NCI-H524 (cell line): ENCODE measurements at regions not wholly inside any gene's neighbourhood (a gene's known extent, or its start where the extent isn't known, plus 50 kb on each side); places are given as distances from the start of the nearest gene placed in this dataset.

ENCODE experiments used
- DNase-seq, 2 experiments: peaks; one replicate each; lab custom pipeline; 2025; lab: John Stamatoyannopoulos, UW

DNA sequence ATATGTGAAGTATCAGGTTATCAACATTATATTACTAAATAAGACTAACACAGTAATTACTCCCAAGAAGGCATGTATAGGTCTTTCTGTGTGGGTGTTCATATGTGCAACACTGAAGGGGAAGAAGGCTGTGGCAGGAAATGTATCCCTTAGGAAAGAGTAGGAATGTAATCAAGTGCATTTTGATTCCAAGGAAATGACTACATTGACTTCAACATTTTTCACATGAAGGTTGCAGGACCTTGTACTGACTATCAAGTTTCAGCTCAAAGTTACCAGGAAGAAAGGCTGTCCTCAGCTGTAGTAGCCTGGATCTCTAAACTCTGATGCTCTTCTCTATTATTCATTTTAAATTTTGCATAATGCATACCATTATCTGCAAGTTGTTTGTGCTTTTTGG, 680.8 kb downstream of the NYAP2 start:
- DNase-seq: no peak

DNA sequence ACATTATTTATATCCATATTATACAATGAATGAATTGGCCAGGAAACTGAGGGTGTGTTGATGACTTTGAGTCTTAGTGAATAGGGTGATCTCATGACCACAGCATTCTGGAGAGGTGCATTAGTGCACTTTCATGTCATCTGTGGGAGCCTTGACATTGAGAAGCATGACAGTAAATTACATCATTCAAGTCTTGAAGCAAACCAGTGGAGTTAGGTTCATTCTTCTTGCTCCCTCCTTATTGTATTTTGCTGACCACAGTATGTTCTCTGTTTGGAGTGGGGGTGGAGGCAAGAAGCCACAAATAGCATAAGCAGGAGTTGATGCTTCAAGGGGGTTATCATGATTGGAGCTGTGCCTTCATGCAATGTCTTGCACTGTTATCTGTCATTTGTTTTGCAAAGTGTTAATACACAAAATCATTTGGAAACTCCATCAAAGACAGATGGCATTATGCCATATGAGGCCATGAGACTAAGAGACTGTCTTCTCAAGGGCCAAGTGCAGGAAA, 680.2 kb downstream of the NYAP2 start:
- DNase-seq: no peak

DNA sequence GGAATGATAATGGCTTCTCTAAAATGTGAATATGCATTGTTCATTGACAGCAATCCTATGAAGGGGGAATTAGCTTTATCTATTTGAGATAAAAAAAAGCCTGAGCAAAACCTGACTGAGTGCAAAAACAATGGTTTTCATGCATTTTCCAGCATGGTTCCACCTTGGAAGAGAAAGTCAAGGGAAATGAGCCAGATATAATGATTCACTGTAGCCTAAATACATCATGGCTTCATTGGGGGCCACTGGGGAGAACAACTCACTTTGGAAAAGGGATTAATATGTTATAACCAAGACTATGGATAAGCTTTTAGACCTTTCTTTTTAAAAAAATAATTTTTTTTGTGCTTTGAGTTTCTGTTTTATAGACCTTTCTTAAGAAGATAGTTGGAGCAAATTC, 679.7 kb downstream of the NYAP2 start:
- DNase-seq: no peak

DNA sequence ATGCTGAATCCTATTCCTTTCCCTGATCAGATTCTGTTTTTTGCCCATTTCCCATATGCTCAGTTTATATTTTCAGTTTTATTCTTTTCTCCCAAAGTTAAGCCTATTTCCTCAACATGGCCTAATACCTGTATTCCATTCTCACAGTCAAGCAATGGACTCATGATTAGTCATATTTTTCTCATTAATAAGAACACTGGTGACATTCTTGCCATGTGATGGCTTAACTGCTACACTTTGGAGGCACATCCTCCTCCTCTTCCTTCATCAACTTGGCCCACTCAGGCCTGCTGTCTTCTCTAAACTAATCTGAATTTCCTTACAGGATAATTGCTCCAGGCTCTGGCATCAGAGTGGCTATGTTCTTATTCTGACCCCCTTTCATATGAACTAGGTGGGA, 679.2 kb downstream of the NYAP2 start:
- no peak for DNase-seq

DNA sequence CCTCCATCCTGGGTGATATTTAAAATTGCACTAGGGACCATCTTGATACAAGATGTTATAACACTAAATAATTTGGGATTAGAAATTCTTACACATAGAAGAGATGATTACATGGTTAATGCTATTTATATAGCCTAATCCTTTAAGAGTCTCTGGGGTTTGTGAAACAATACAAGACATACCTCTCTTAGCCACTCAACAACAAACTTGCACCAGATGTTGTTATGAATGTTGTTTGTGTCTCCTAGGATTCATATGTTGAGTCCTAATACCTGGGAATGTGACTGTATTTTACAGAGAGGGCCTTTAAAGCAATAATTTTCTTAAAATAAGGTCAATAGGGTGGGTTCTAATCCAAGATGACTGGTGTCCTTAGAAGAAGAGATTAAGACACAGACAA, 678.3 kb downstream of the NYAP2 start:
- DNase-seq: peak in 1 of 2 experiments; percentile 44

DNA sequence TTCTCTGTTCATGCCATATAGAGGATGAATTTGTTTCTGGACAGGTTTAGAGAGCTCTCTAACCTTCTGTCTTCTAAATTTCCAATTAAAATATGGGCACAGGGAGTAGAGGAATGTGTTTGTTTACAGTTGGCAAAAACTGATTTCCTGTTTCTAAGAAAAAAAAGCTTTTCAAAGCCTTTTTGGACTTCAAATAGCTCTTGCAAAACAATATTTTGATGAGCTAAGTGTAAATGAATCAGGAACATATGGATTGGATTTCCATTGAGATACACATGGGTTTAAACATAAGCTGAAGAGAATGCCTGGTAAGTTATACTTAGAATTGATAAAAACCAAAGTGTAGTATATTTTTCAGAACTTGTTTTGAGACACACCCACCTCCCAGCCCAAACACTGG, 677.5 kb downstream of the NYAP2 start:
- no peak for DNase-seq

DNA sequence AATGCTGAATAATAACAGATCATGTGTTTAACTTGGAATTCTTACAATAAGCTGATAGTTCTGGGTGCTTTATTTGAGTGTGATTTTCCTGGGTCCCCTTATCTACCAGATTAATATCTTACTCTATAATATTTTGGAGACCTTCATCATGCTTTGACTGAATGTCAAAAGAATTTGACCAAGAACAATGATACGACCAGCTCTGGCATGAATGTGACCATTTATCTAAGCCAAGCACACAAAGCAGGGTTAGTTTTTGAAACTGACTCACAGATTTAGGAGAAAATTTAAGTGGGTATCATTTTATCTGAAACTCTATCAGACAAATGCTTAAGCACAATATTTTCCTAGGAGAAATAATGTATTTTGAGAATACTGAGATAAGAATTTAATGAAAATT, 677.0 kb downstream of the NYAP2 start:
- no peak for DNase-seq

DNA sequence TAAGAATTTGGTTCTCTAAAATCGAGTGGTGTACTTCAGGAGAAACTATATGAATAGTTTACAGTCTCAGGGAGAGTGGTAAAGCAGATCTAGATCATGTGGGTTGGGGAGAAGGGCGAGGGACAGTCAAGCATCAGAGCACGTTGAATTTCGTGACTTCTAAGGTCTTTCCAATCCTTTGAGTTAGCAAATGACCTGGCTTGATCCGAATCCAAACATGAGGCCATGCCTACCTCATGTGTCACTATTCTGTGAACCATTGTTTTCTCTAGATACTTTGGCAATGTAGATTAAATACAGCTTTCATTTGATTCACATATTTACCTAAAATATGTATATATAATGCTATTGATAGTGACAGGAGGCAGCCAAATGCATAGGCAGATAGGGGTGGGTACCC, 674.9 kb downstream of the NYAP2 start:
- DNase-seq: no peak

DNA sequence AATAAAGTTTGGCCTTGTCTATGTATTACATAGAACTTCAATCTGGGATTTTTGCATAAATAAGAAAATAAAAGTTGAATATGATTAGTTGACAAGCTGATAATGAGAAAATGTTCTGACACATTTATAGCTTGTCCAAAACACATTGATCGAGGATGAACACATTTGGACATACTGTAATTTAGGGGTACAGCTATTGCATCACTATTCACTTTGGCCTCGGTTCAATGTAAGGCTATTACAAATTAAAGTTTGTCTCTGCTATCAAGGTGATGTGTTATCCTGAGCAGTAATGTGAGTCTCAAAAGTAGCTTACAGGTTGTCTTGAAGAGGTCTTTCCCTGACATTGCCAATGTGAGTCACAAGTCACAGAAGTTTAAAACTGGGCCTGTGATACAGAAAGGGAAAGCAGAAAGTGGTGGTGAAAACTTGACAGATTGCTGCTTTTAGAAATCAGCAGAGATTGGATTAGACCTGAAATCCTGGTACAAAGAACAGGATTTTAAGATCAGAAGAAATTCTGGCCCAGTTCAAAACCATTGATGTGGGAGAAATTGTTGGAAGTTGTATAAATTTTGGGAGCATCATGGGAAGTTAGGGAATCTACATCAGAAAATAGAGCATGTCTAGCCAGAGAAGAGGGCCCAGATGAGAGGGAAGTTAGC, 674.1 kb downstream of the NYAP2 start:
- no peak for DNase-seq

DNA sequence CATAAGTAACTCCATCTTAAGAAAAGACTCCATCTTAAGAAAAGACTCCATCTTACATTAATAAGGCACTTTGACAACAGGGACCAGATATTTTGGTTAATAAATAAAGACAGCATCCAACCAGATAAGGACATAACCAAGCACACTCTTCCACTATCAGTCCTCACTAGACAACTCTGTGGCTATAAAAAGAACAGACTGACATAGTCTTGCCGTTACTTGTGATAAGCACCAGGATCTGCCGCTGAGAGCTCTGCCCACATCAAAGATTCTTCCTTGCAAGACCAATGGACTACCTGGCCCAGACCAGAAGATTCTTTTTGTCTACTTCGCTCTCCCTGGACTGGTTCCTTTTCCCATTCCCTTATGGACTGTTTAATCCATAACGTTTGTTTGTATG, 667.4 kb downstream of the NYAP2 start:
- DNase-seq: no peak

DNA sequence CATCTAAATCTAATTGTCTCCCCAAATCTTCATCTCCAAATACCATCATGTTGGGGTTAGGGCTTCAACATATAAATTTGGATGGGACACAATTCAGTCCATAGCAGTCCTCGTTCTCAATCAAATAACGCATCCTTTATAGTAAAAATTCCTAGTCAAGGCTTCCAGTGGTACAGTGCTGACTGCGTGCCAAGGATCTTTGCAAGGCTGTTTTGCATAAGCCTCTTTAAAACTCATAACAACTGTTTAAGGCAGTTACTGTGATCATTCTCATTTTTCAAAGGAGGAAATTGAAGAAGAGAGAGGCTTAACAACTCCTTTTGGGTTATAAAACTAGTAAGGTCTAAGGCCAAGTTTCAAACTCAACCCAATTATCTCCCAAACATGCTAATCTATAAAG, 666.9 kb downstream of the NYAP2 start:
- peak in 1 of 2 experiments; percentile 8 for DNase-seq

DNA sequence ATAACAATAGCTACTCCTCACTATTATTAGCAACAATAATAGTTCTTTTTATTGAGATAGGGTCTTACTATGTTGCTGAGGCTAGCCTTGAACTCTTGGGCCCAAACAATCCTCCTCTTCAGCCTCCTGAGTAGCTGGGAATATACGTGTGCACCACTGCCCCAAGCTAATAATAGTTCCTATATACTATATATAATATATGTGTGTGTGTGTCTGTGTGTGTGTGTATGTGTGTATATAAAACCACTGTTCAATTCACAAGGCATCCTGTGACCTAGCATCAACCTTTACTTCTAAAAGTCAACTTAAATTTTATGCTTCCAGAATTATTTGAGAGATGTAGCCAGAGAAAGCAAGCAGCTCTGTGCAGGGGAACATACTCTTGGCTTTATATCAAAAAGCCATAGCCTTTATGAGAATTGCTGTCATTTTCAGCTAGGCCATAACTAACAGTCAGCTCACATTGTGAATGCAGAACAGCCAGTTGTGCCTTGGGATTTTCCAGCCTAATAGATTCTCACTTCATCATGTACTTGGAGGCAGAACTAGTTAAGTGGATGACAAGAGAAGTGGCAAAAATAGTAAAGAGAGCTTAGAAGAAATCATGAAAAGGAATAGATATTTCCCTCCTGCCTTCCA, 665.5 kb downstream of the NYAP2 start:
- DNase-seq: no peak

DNA sequence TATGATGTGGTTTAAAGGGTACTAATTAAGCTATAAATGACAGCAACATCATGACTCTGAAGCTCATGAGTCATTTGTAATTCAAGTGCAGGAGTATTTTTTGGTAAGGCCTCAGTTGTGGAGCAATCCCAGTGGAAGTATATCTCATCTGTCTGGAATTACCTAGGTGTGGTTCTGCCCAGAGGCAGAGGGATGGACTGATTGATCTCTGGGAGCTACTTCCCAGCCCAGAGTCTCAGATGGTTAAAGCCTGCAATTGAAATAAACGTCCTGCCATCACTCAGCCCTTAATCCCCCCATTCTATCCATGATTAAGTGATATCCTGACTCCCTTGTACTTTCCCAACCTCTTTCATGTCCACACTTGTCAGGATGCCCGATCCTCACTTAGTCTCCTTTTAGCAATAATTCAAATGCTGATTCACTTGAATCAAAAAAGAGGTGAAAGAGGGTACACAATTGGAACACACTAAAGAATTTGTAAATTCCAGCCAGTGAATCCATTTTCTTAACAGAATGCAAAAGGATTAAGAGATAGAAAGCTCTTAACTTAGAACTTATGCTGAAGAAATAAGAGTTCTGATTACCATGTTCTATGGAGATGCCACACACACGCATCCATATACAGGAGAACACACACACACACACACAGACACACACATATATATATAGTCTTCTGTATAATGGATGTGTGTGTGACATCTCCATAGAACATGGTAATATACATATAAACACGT, 664.4 kb downstream of the NYAP2 start:
- DNase-seq: no peak

DNA sequence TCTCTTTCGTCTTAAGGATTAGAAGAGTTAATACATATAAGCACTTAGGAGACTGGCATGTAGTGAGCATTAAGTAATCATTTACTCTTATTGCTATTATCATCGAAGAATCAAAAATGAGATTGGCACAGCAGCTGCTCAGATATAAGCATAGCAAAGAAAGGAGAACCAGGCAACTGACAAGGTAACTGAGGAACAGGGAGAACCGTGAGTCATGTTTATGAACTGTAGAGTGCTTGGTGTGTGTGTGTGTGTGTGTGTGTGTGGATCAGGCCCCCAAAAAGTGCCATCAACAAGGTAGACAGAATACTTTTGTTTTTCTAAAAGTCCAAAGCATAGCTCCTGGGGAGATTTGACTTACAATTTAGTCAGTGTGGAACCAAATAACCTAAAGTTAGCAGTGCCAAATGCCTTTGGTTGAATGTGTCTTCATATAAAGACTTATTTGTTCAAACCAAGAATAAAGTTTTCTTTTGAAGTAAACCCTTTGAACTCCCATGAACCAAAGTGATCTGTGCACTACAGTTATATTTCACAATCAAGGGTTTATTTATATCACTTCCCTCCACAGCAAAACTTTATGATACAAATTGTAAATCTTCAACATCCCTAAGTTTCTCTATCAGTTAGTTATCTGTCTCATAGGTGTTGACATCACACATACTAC, 660.6 kb downstream of the NYAP2 start:
- DNase-seq: no peak

DNA sequence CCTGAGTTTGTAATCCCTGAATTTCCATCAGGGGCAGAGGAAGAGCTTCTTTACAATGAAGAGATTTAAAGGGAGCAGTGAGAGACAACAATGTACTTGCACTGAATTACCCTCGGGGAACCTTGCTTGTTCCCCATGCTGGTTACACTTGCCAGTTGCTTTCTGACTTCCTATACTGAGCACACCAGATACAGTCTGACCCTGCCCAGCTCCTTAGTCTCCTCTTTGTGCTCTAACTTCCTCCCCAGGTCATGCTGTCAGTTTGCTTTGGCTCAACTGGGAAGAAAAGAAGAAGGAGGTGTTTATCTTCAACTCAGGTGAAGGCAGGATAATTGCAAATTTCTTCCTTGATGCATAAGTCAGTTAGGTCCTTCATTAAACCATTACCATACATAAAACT, 658.4 kb downstream of the NYAP2 start:
- DNase-seq: no peak

DNA sequence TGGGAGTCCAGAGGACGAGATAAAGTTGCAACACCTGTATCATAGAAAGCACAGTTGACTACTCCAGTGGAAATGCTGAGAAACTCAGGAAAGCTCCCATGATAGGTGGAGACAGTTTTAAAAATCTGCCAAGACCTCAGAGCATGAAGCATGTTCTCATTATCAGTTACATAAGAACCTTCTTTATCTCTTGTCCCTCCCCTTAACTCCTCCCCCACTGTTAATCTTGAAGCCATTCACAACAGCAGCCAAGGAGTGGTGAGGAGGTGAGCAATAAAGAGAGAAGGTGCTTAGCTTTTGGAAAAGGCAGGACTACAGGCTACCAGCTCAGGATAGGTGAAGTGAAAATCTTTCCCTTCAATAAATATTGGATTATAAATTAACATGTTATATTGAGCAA, 657.9 kb downstream of the NYAP2 start:
- no peak for DNase-seq

DNA sequence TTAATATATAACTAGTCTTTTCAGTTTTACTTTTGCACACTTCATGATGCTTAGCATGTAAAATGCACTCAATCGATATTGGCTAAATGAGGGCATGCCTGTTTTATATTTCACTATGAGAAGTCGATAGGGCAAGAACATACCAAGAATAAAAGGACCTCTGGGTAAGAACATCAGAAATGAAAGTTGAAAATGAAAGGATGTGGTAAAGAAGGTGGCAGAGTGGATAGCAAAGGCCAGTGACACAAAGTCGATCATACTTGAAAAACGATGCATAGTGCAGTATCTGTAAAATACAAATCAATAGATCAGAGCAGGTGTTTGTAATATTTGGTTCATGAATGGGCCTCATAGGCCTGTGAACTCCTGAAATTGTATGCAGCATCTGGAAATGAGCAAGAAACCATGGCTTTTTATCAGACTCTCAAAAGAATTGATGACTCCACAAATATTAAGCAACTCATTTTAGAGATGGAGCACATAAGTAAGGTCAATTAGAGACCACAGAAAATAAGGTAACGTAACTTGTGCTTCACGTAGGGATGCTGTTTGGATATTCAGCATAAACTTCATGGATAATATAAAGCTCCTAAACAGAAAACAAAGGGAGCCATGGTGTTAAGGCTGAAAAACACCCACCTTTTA, 653.4 kb downstream of the NYAP2 start:
- DNase-seq: no peak

DNA sequence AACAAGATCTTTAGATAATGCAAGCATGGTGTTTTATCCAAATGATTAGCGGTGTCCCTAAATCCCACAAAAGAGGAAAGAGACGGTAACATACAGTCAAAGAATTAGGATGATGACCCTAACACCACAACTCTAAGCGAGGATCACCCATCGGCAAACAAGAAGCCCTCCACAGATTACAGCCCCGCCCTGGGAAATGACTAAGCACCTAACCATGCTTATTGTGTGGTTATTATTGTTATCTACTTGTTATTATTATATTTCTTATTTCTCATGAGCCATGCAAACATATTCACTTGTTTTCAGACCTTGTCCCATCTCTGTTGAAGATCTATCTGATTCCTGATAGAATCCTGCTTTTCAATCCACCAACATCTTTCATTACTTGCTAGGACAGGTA, 651.3 kb downstream of the NYAP2 start:
- DNase-seq: no peak

DNA sequence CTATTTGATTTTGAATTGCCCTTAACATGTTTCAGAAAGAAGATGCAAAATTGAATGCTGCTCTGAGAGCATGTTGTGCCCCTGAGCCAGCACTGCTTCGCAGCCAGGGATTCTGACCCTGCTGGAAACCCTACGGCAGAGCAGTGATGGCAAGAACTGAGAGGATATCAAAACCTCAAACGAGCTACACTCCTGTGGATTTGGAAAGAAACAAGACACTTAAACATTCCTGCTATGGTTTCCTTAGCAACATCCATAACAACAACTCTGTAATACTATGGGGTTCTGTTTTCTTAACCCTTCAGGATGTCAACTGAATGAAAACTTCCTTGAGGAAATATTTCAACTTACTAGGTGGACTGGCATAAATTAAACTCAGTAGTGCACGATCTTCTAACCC, 649.1 kb downstream of the NYAP2 start:
- DNase-seq: no peak

DNA sequence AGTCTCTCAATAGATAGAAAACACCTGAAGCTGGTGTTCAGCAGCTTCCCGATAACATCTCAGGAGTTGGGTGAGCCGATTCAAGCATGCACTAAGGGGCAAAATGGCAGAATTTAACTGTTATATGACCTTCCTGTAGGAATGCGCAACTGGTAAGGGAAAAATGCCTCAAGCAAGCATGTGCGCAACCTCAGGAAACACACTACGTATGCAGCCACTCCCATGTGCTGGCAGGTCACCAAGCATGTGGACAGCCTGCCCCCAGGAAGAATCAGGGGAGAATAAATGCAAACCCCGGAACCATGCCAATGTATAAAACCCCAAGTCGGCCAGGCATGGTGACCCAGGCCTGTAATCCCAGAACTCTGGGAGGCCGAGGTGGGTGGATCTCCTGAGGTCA, 645.6 kb downstream of the NYAP2 start:
- no peak for DNase-seq

DNA sequence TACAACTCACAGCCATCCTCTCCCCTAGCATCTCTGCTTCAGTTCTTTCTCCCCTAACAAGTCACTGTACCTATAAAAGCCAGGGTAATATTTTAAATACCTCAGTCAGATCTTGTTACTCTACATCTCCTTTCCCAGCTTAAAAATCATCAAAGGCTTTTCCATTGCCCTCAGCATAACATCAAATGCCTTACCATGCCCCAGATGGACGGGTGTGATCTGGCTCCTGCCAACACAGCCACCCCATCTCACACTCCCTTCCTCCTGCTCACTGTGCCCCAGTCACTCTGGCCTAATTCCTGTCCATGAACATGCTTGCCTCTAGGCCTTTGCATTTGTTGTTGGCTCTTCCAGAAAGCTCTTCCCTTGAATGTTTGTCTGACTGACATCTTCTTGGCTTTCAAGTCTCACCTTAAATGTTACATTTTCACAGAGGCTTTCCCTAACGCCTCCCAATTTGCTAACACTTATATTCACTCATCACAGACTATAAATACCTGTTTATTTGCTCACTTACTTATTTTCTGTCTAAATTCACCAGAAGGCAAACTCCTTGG, 640.9 kb downstream of the NYAP2 start:
- no peak for DNase-seq

DNA sequence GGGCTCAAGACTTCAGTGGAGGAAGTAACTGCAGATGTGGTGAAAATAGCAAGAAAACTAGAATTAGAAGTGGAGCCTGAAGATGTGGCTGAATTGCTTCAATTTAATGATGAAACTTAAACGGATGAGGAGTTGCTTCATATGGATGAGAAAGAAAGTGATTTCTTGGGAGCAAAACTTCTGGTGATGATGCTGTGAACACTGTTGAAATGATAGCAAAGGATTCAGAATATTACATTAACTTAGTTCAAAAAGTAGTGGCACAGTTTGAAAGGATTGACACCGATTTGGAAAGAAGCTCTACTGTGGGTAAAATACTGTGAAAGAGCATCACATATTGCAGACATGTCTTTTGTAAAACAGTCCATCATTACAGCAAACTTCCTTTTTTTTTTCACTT, 638.0 kb downstream of the NYAP2 start:
- DNase-seq: no peak
